D721Med (cell line): ENCODE measurements at regions not wholly inside any gene's neighbourhood (a gene's known extent, or its start where the extent isn't known, plus 50 kb on each side); places are given as distances from the start of the nearest gene placed in this dataset.

Source experiments
- DNase-seq: peaks from one replicate; pipeline ENCODE4 v3.0.0; 2011; ENCODE audit warnings: low spot score; ENCODE audit not compliant: insufficient read length
- FAIRE-seq: peaks from 2 replicates; lab custom pipeline; 2011; peaks lifted over from hg19 to GRCh38; lab: Jason Lieb, UNC
- TF ChIP-seq, protein P1 (sequence below): IDR thresholded peaks from 2 replicates; pipeline ENCODE4 v1.5.1; 2012; ENCODE audit warnings: mild to moderate bottlenecking, control low read depth; ENCODE audit not compliant: insufficient read depth; ENCODE audit errors: missing control alignments

DNA sequence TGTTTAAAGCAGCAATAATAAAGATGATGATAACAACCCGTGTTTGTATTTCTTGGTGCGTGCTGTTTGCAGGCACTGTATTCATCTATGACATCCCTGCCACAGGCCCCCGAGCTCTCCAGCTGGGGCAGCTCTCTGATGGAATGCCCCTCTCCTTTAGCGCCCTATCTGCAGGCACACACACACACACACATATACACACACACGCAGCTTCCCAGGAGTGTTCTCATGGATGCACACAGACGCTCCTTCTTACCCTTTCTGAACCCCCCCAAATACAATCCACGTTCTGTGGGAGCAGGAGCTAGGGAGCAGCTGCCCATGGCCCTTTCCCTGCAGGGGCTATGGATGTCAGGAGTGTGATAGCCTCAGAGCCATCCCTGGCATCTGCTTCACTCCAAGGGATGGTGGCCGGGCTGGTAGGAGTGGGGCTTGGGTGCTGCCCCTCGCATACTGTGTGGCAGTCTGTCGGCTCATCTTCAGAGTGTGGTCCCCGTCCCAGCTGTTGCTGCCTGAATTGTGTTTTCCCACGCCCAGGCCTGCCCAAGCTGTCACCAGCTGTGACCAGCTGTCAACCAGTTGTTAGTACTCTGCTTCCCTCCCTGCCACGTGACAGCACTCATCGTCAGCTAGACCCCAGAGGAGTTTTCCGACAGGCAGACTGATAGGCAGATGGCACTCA is 50.8 kb upstream of the MYCN start:
- TF ChIP-seq, protein P1, sequence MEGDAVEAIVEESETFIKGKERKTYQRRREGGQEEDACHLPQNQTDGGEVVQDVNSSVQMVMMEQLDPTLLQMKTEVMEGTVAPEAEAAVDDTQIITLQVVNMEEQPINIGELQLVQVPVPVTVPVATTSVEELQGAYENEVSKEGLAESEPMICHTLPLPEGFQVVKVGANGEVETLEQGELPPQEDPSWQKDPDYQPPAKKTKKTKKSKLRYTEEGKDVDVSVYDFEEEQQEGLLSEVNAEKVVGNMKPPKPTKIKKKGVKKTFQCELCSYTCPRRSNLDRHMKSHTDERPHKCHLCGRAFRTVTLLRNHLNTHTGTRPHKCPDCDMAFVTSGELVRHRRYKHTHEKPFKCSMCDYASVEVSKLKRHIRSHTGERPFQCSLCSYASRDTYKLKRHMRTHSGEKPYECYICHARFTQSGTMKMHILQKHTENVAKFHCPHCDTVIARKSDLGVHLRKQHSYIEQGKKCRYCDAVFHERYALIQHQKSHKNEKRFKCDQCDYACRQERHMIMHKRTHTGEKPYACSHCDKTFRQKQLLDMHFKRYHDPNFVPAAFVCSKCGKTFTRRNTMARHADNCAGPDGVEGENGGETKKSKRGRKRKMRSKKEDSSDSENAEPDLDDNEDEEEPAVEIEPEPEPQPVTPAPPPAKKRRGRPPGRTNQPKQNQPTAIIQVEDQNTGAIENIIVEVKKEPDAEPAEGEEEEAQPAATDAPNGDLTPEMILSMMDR: no peak
- FAIRE-seq: no peak
- DNase-seq: no peak

DNA sequence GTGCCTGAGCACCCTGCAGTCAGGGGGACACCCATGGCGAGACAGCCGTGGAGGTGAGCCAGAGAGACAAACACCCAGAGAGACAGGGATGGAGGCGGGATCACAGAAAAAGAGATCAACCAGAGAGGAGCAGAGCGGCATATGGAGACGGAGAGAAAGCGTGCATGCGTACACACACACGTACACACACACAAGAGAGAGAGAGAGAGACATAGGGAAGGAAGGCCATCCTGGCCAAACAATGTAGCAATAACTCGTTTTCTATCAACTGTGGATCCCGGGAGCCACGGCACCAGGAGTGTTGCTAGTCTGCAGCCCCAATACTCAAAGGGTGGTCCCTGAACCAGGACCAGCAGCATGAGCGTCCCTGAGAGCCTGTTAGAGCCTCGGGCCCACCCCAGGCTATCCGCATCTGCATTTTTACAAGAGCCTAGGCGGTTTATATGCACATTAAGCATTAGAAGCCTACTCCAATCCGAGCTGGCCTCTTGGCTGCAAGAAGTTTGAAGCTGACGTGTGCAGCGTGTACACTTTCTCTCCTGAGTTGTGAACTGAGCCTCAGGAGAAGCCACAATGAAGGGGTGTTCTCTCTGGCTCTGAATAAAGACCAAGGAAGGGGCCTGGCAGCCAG is 50.1 kb upstream of the MYCN start:
- FAIRE-seq (no peak), DNase-seq (no peak)
- TF ChIP-seq, protein P1: no peak
